HG03196 (cell line): ENCODE measurements at regions not wholly inside any gene's neighbourhood (a gene's known extent, or its start where the extent isn't known, plus 50 kb on each side); places are given as distances from the start of the nearest gene placed in this dataset.
"Not testable (repeated sequence)": the region's sequence is repeated elsewhere in the genome, so short reads cannot be mapped to it uniquely, and the experiment has no call there.

Source experiments
- ATAC-seq: cut with Tn5 transposase; IDR thresholded peaks from one replicate; pipeline ENCODE4 v1.9.1; 2021; ENCODE audit not compliant: unreplicated experiment

GRCh38 chr11:121873766-121874165 lies 242.2 kb downstream of the BLID start:
- ATAC-seq = no peak

- ATAC-seq = no peak
Observed at GRCh38 chr11:121872356-121872755, 243.7 kb downstream of the BLID start.

- ATAC-seq = no peak
Observed at GRCh38 chr11:121870206-121871045, 245.6 kb downstream of the BLID start.

GRCh38 chr11:121869478-121869877 lies 246.5 kb downstream of the BLID start:
- no peak for ATAC-seq

GRCh38 chr11:121866754-121867153 lies 249.3 kb downstream of the BLID start:
- ATAC-seq = no peak

GRCh38 chr11:121864660-121865059 lies 251.4 kb downstream of the BLID start:
- no peak for ATAC-seq

- ATAC-seq = no peak
Observed at GRCh38 chr11:121863126-121863525, 252.9 kb downstream of the BLID start.

GRCh38 chr11:121855138-121855537 lies 260.9 kb downstream of the BLID start:
- not testable (repeated sequence) for ATAC-seq

- no peak for ATAC-seq
Observed at GRCh38 chr11:121844016-121844415, 272.0 kb downstream of the BLID start.

- ATAC-seq = no peak
Observed at GRCh38 chr11:121842192-121842585, 273.8 kb downstream of the BLID start.

- no peak for ATAC-seq
Observed at GRCh38 chr11:121841487-121842191, 274.4 kb downstream of the BLID start.

- no peak for ATAC-seq
Observed at GRCh38 chr11:121839781-121840180, 276.2 kb downstream of the BLID start.

- ATAC-seq = no peak
Observed at GRCh38 chr11:121838571-121838970, 277.4 kb downstream of the BLID start.

GRCh38 chr11:121833970-121834369 lies 282.0 kb downstream of the BLID start:
- ATAC-seq = no peak

GRCh38 chr11:121829159-121829643 lies 286.8 kb downstream of the BLID start:
- no peak for ATAC-seq

GRCh38 chr11:121814962-121815361 lies 301.1 kb downstream of the BLID start:
- no peak for ATAC-seq

GRCh38 chr11:121814296-121814695 lies 301.7 kb downstream of the BLID start:
- no peak for ATAC-seq

GRCh38 chr11:121810291-121810690 lies 305.7 kb downstream of the BLID start:
- ATAC-seq = no peak

- ATAC-seq = no peak
Observed at GRCh38 chr11:121808096-121808495, 307.9 kb downstream of the BLID start.

GRCh38 chr11:121807051-121807450 lies 309.0 kb downstream of the BLID start:
- ATAC-seq = no peak

- ATAC-seq = no peak
Observed at GRCh38 chr11:121802542-121802941, 313.5 kb downstream of the BLID start.

GRCh38 chr11:121801781-121802180 lies 314.2 kb downstream of the BLID start:
- ATAC-seq = no peak
